Endodermal cell (in vitro differentiated cells): ENCODE measurements at regions not wholly inside any gene's neighbourhood (a gene's known extent, or its start where the extent isn't known, plus 50 kb on each side); places are given as distances from the start of the nearest gene placed in this dataset.

Experiments
- DNase-seq: peaks from one replicate; pipeline ENCODE4 v3.0.0-alpha.2; 2017
- H3K27ac ChIP-seq: 2 replicates; pipeline ENCODE4 v1.5.1; 2013; ENCODE audit warnings: mild to moderate bottlenecking, low read depth, low read length, moderate library complexity
- H3K27me3 ChIP-seq: 2 replicates; pipeline ENCODE4 v1.6.1; 2013; ENCODE audit warnings: mild to moderate bottlenecking, low read length, moderate library complexity; ENCODE audit not compliant: insufficient read depth, control insufficient read depth, poor library complexity, severe bottlenecking
- H3K36me3 ChIP-seq: 2 replicates; pipeline ENCODE4 v1.7.0; 2013; ENCODE audit warnings: mild to moderate bottlenecking, low read length, moderate library complexity; ENCODE audit not compliant: control insufficient read depth, insufficient read depth
- H3K4me1 ChIP-seq: one replicate; pipeline ENCODE4 v1.7.0; 2013; ENCODE audit warnings: low read length; ENCODE audit not compliant: control insufficient read depth, insufficient read depth
- H3K4me3 ChIP-seq: 2 replicates; pipeline ENCODE4 v1.5.1; 2013; ENCODE audit warnings: mild to moderate bottlenecking, low read length, moderate library complexity
- H3K9ac ChIP-seq: 2 replicates; pipeline ENCODE4 v1.6.1; 2013; ENCODE audit warnings: mild to moderate bottlenecking, low read length, moderate library complexity; ENCODE audit not compliant: poor library complexity, severe bottlenecking; ENCODE audit errors: extremely low read depth
- H3K9me3 ChIP-seq: 2 replicates; pipeline ENCODE4 v1.6.1; 2013; ENCODE audit warnings: mild to moderate bottlenecking, low read length, moderate library complexity; ENCODE audit not compliant: control insufficient read depth
- H3K27ac Mint-ChIP-seq: 2 replicates; pipeline ENCODE4 v1.8.0; 2020; ENCODE audit warnings: mixed read lengths
- H3K27me3 Mint-ChIP-seq: 2 replicates; pipeline ENCODE4 v1.8.0; 2021; ENCODE audit warnings: mild to moderate bottlenecking, mixed read lengths; ENCODE audit not compliant: insufficient read depth
- H3K36me3 Mint-ChIP-seq: 2 replicates; pipeline ENCODE4 v1.8.0; 2020; ENCODE audit warnings: low read depth, mixed read lengths
- H3K4me1 Mint-ChIP-seq: 2 replicates; pipeline ENCODE4 v1.8.0; 2020; ENCODE audit warnings: mixed read lengths
- H3K4me3 Mint-ChIP-seq: 2 replicates; pipeline ENCODE4 v1.8.0; 2020; ENCODE audit warnings: mild to moderate bottlenecking, moderate library complexity, mixed read lengths
- H3K9me3 Mint-ChIP-seq: 2 replicates; pipeline ENCODE4 v1.8.0; 2020; ENCODE audit warnings: mild to moderate bottlenecking, mixed read lengths
- CTCF ChIP-seq: fragments of 200-600 bp; sonication (generic); conservative IDR thresholded peaks from 2 replicates; pipeline ENCODE4 v1.5.0; 2021; ENCODE audit warnings: antibody characterized with exemption, mild to moderate bottlenecking
- WGBS, 2 experiments: methylation state at CpG; one replicate each; pipeline versions ENCODE4 v1.1.5 to v1.1.7; 2013; ENCODE audit warnings: missing lambda C conversion rate in 2 of 2, mixed read lengths in 1 of 2; ENCODE audit not compliant: insufficient coverage in 1 of 2, insufficient read length in 1 of 2; 5-methylcytosine and 5-hydroxymethylcytosine counted together

- no peaks in the 10 kb centered on the region for H3K27me3 ChIP-seq
- no peak overlapping the region for H3K4me3 Mint-ChIP-seq
- H3K9ac ChIP-seq, result no peak overlapping the region
- no peaks in the 10 kb centered on the region for H3K36me3 Mint-ChIP-seq
- H3K4me3 ChIP-seq, result no peak overlapping the region
- no peak for DNase-seq
- H3K27ac Mint-ChIP-seq, result no peak overlapping the region
- H3K4me1 Mint-ChIP-seq, result peaks cover 1% of the 10 kb centered on the region
- H3K9me3 ChIP-seq, result peaks cover 11% of the 10 kb centered on the region
- H3K36me3 ChIP-seq, result no peaks in the 10 kb centered on the region
- peak; percentile 11 for TF ChIP-seq CTCF
- peaks cover 9% of the 10 kb centered on the region for H3K9me3 Mint-ChIP-seq
- no peaks in the 10 kb centered on the region for H3K27me3 Mint-ChIP-seq
- 92% methylated on average over 2 of the region's 3 CpGs; no CpG with 5 or more reads in 1 of the 2 experiments for WGBS, 2 experiments
- no peaks in the 10 kb centered on the region for H3K4me1 ChIP-seq
- no peak overlapping the region for H3K27ac ChIP-seq
Observed at GRCh38 chr5:86807046-86808031, 189.6 kb downstream of the COX7C start.

GRCh38 chr5:86814315-86814714, 196.6 kb downstream of the COX7C start:
- H3K27ac ChIP-seq, result no peak overlapping the region
- H3K36me3 ChIP-seq, result no peaks in the 10 kb centered on the region
- Mint-ChIP-seq H3K27me3 (no peaks in the 10 kb centered on the region), H3K36me3 (no peaks in the 10 kb centered on the region), H3K4me1 (no peaks in the 10 kb centered on the region), H3K27ac (no peak overlapping the region), H3K4me3 (no peak overlapping the region), H3K9me3 (no peaks in the 10 kb centered on the region)
- no peaks in the 10 kb centered on the region for H3K4me1 ChIP-seq
- H3K27me3 ChIP-seq, result no peaks in the 10 kb centered on the region
- no peak overlapping the region for H3K4me3 ChIP-seq
- H3K9me3 ChIP-seq, result no peaks in the 10 kb centered on the region
- H3K9ac ChIP-seq, result no peak overlapping the region
- DNase-seq, result no peak
- TF ChIP-seq CTCF, result no peak
- WGBS, 2 experiments, result 81% methylated on average over 1 of the region's 1 CpG; no CpG with 5 or more reads in 1 of the 2 experiments

GRCh38 chr5:86814907-86815306, 197.2 kb downstream of the COX7C start:
- no peak overlapping the region for H3K27ac Mint-ChIP-seq
- Histone ChIP-seq H3K4me3 (no peak overlapping the region), H3K27ac (no peak overlapping the region), H3K9ac (no peak overlapping the region), H3K27me3 (no peaks in the 10 kb centered on the region), H3K36me3 (no peaks in the 10 kb centered on the region), H3K4me1 (no peaks in the 10 kb centered on the region), H3K9me3 (no peaks in the 10 kb centered on the region)
- no peaks in the 10 kb centered on the region for H3K9me3 Mint-ChIP-seq
- no peaks in the 10 kb centered on the region for H3K27me3 Mint-ChIP-seq
- H3K4me1 Mint-ChIP-seq, result no peaks in the 10 kb centered on the region
- H3K4me3 Mint-ChIP-seq, result no peak overlapping the region
- no peaks in the 10 kb centered on the region for H3K36me3 Mint-ChIP-seq
- no peak for DNase-seq
- TF ChIP-seq CTCF, result no peak
